ENCODE measurements at regions not wholly inside any gene's neighbourhood (a gene's known extent, or its start where the extent isn't known, plus 50 kb on each side); places are given as distances from the start of the nearest gene placed in this dataset.

- TF ChIP-seq, protein P1, sequence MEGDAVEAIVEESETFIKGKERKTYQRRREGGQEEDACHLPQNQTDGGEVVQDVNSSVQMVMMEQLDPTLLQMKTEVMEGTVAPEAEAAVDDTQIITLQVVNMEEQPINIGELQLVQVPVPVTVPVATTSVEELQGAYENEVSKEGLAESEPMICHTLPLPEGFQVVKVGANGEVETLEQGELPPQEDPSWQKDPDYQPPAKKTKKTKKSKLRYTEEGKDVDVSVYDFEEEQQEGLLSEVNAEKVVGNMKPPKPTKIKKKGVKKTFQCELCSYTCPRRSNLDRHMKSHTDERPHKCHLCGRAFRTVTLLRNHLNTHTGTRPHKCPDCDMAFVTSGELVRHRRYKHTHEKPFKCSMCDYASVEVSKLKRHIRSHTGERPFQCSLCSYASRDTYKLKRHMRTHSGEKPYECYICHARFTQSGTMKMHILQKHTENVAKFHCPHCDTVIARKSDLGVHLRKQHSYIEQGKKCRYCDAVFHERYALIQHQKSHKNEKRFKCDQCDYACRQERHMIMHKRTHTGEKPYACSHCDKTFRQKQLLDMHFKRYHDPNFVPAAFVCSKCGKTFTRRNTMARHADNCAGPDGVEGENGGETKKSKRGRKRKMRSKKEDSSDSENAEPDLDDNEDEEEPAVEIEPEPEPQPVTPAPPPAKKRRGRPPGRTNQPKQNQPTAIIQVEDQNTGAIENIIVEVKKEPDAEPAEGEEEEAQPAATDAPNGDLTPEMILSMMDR (IDR thresholded peaks at IDR 0.05; ENCODE audit: low read depth, low read length, missing control alignments): no peak
- H3K4me3 ChIP-seq (replicated peaks; ENCODE audit: low read depth, low read length): no peak overlapping the region
- DNase-seq (ENCODE audit: extremely low read depth, low read depth): no peak
Measured at GRCh38 chr2:105569606-105570005, 170.8 kb upstream of the FHL2 start.

DNA sequence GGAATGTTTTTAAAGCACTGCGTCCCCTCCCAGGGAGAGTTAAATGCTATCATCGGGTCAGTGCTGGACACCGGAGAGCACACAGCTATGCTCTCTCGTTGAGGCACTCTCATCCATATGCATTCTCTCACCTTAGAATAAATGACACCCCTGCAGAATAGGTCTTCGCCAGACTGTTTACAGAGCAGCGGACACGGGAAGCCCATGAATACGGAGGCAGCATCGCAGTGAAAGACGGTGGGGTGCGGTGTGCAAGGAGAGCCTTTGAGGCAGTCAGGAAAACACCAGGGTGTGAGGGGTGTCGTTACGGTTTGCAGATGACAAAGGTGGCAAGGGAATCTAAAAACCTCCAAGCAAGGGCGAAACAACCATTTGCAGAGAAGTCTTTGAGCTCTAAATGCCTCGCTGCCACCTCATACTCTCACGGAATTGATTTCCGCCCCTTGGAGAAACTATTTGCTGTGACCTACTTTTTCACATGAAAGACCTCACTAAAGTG, 169.2 kb upstream of the FHL2 start:
- TF ChIP-seq, protein P1 (IDR thresholded peaks at IDR 0.05; ENCODE audit: low read depth, low read length, missing control alignments): no peak
- DNase-seq (ENCODE audit: extremely low read depth, low read depth): no peak
- no peak overlapping the region for H3K4me3 ChIP-seq (replicated peaks; ENCODE audit: low read depth, low read length)

DNA sequence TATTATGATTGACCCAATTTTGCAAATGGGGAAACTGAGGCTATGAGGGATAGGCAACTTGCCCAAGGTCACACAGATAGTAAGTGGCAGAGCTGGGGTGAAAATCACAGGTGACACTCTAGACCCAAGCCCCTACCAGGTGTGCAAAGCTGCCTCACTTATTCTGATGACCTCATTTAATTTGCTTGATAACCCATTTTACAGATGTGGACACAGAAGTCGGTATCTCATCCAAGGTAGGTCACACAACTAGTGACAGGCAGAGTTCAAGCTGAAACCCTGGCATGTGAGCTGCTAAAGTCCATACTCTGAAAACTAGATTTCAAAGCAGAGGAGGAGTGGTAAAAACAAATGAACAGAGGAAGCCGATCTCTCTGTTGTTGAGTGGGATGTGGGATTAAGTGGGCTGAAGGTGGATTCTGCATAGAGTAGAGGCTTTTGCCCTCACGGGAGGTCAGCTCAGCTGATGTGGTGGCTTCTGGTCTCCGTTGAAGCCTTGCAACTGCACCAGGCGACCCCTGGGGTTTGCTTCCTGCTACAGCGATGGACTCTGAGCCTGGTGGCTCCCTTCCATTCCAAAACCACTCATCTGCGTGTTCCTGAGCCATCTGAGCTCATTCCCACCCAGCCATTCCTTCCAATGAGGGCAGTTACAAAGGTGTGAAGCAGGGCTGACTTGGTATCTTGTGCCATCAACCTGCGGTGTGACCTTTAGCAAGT, 164.3 kb upstream of the FHL2 start:
- H3K4me3 ChIP-seq (replicated peaks; ENCODE audit: low read depth, low read length): no peak overlapping the region
- no peak for DNase-seq (ENCODE audit: extremely low read depth, low read depth)
- TF ChIP-seq, protein P1 (IDR thresholded peaks at IDR 0.05; ENCODE audit: low read depth, low read length, missing control alignments): no peak

DNA sequence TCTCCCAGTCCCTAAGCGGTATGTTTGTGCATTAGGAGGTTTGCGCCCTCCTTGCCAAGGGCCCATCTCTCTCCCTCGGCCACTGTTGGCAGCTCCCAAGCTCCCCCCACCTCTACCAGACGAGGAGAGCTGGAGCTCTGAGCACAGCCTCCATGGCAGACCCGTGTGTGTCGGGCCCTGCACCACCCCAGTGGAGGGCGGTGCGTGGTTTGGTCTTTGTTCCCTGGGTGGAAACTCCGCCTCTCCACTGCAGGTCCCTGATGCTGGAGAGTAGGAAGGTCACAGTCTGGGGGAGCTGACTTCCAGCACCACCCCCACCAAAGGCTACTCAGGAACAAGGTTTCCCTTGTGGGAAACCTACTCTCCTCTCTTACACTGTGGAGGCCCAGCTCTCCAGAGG, 162.6 kb upstream of the FHL2 start:
- TF ChIP-seq, protein P1 (IDR thresholded peaks at IDR 0.05; ENCODE audit: low read depth, low read length, missing control alignments): no peak
- DNase-seq (ENCODE audit: extremely low read depth, low read depth): no peak
- no peak overlapping the region for H3K4me3 ChIP-seq (replicated peaks; ENCODE audit: low read depth, low read length)

GRCh38 chr2:105560157-105560556, 161.3 kb upstream of the FHL2 start:
- TF ChIP-seq, protein P1 (IDR thresholded peaks at IDR 0.05; ENCODE audit: low read depth, low read length, missing control alignments): no peak
- H3K4me3 ChIP-seq (replicated peaks; ENCODE audit: low read depth, low read length): no peak overlapping the region
- no peak for DNase-seq (ENCODE audit: extremely low read depth, low read depth)

GRCh38 chr2:105557021-105557920, 158.4 kb upstream of the FHL2 start:
- no peak overlapping the region for H3K4me3 ChIP-seq (replicated peaks; ENCODE audit: low read depth, low read length)
- no peak for DNase-seq (ENCODE audit: extremely low read depth, low read depth)
- TF ChIP-seq, protein P1 (IDR thresholded peaks at IDR 0.05; ENCODE audit: low read depth, low read length, missing control alignments): no peak
